ENCODE measurements at regions not wholly inside any gene's neighbourhood (a gene's known extent, or its start where the extent isn't known, plus 50 kb on each side); places are given as distances from the start of the nearest gene placed in this dataset.

GRCh38 chr14:66435683-66436082 is 50.5 kb upstream of the CCDC196 start:
- TF ChIP-seq POU6F1 (CRISPR knock-in tag; IDR thresholded peaks at IDR 0.05; ENCODE audit: borderline replicate concordance, low read depth) (no peak), CSRNP3 (CRISPR knock-in tag; IDR thresholded peaks at IDR 0.05) (no peak), BACH2 (CRISPR knock-in tag; IDR thresholded peaks at IDR 0.05; ENCODE audit: borderline replicate concordance) (no peak), PATZ1 (CRISPR knock-in tag; IDR thresholded peaks at IDR 0.05; ENCODE audit: borderline replicate concordance) (no peak), SNAI2 (CRISPR knock-in tag; IDR thresholded peaks at IDR 0.05) (no peak), ZFP3 (CRISPR knock-in tag; IDR thresholded peaks at IDR 0.05) (no peak), CREB5 (CRISPR knock-in tag; IDR thresholded peaks at IDR 0.05; ENCODE audit: low read depth) (no peak), ARNTL (CRISPR knock-in tag; IDR thresholded peaks at IDR 0.05; ENCODE audit: borderline replicate concordance, low read depth) (no peak), PPARA (CRISPR knock-in tag; IDR thresholded peaks at IDR 0.05; ENCODE audit: borderline replicate concordance) (no peak), ZNF565 (CRISPR knock-in tag; conservative IDR thresholded peaks at IDR 0.05; ENCODE audit: low read depth) (no peak)

All from SK-N-SH treated with all-trans-retinoic acid at 6 μM for 48 hours (cell line).